Thyroid gland (tissue), 4 donors: ENCODE measurements at regions not wholly inside any gene's neighbourhood (a gene's known extent, or its start where the extent isn't known, plus 50 kb on each side); places are given as distances from the start of the nearest gene placed in this dataset.

Experiments used
- POLR2A ChIP-seq, 2 donors: fragments of 450-650 bp; IDR thresholded peaks; one replicate each; pipeline ENCODE4 v1.6.1; 2017; ENCODE audit warnings: antibody characterized with exemption in 2 of 2, mild to moderate bottlenecking in 2 of 2, moderate library complexity in 1 of 2
- TF ChIP-seq, protein P1 (sequence below), 6 experiments: fragments of 200-600 bp in 3 of 6; fragments of 450-650 bp in 3 of 6; sonication (generic) in 3 of 6; IDR thresholded peaks; one replicate each; pipeline ENCODE4 v1.5.1; 2016 to 2019; ENCODE audit warnings: antibody characterized with exemption in 6 of 6, mild to moderate bottlenecking in 2 of 6, inconsistent platforms in 1 of 6, moderate library complexity in 1 of 6

DNA sequence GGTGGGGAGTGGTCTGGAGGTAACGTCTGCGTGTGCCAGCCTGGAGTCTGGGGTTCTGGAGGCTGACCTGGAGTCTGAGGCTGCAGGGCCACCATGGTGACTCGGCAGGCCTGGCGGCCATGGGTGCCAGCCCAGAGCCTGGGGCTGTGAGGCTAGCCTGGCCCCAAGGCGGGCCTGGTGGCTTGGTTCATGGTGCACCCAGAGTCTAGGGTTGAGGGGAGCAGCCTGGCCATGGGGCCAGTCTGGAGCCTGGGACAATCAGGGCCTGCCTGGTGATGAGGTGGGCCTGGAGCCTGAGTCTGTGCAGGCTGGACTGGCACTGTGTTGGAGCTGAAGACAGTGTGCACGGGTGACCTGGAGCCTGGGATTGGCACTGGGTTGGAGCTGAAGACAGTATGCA is 64.9 kb downstream of the CXorf49B start:
- TF ChIP-seq, protein P1, sequence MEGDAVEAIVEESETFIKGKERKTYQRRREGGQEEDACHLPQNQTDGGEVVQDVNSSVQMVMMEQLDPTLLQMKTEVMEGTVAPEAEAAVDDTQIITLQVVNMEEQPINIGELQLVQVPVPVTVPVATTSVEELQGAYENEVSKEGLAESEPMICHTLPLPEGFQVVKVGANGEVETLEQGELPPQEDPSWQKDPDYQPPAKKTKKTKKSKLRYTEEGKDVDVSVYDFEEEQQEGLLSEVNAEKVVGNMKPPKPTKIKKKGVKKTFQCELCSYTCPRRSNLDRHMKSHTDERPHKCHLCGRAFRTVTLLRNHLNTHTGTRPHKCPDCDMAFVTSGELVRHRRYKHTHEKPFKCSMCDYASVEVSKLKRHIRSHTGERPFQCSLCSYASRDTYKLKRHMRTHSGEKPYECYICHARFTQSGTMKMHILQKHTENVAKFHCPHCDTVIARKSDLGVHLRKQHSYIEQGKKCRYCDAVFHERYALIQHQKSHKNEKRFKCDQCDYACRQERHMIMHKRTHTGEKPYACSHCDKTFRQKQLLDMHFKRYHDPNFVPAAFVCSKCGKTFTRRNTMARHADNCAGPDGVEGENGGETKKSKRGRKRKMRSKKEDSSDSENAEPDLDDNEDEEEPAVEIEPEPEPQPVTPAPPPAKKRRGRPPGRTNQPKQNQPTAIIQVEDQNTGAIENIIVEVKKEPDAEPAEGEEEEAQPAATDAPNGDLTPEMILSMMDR (IDR thresholded peaks at IDR 0.05), result no peak
- no peak for TF ChIP-seq POLR2A (IDR thresholded peaks at IDR 0.05)
